GM19035 (cell line): ENCODE measurements at regions not wholly inside any gene's neighbourhood (a gene's known extent, or its start where the extent isn't known, plus 50 kb on each side); places are given as distances from the start of the nearest gene placed in this dataset.
A peak's percentile ranks its signal among the peaks of the same experiment; 100 is the strongest.
"Not testable (repeated sequence)": the region's sequence is repeated elsewhere in the genome, so short reads cannot be mapped to it uniquely, and the experiment has no call there.

ENCODE experiments used
- ATAC-seq: cut with Tn5 transposase; IDR thresholded peaks from one replicate; pipeline ENCODE4 v1.9.1; 2021; ENCODE audit not compliant: unreplicated experiment

- not testable (repeated sequence) for ATAC-seq
Measured at GRCh38 chr6:26795474-26796307, 136.1 kb upstream of the ZNF322 start.

DNA sequence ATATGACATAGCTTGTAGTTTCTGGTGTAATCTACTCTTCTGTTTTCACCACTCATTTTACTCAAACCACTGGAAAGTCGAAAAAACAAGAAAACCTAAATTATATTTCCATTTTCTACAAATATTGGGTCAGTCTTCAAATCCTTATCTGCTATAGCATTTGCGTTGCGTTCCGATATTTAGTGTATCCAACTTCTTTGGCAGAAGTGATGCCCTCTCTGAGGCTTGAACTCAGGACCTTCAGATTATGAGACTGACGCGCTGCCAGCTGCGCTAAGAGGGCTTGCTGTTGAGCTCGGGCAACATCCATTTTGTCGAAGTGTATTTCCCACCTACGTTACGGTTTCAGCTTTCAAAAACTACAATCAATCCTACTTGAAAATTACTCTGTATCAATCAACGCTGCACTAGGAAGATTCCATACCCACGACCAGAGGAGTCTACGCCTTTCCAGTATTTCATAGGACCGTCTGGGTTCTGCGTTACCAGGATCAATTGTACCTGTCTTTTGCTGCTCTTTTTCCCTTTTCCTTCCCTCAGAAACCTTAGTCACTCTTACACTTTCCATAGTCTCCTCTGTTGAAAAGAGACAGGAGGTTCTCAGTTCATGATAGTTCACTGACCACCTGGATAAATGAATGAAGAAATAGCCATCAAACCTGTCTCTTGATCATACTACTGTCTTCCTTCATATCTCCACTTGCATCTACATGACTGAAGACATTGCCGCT is 140.5 kb upstream of the ZNF322 start:
- ATAC-seq, result not testable (repeated sequence)

DNA sequence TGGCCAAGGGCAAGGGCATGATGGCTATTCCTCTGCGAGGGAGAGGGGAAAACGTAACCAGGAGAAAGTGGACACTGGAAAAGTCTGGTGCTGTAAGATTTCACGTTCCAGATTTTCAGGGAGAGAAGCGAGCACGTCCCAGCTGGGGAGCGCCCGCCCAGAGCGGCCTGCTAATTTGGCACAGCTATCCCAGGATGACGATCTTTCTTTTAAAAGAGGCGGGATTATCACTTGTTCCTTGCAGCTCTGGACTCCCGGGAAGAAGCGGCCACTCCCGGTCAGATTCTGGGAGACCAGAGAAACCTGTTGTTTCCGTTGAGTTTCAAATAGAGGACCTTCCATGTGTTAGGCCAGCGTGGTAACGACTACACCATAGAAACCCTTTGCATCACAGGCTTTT is 144.2 kb upstream of the ZNF322 start:
- ATAC-seq, result not testable (repeated sequence)

- ATAC-seq, result not testable (repeated sequence)
Measured at GRCh38 chr6:26811486-26812116, 152.1 kb upstream of the ZNF322 start.

DNA sequence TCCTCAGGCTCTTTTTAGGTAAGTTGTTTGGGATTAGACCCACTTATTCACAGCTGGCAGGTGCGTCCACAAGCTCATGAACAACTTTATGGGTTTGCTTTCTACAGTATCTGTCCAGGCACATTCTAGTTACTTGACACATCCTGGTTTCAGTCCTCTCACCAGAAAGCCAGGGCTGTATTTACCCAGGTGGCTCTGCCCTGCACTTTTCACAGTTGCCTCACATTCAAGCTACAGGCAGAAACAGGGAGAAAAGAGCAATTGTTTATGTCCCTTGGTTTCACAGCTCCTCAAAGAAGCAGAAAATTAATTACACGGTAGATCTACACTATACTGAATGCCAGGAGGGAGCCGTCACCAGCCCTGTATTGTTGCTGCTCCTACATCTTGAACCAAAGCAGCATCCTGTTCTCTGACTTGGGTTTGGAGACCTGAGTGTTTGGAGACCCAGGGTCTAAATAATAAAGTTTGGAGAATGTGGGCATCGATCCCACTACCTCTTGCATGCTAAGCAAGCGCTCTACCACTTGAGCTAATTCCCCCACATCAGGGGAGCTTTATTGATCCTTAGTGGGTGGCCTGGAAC is 159.2 kb upstream of the ZNF322 start:
- ATAC-seq, result not testable (repeated sequence)

- ATAC-seq, result not testable (repeated sequence)
Measured at GRCh38 chr6:26827965-26828364, 168.4 kb upstream of the ZNF322 start.

- ATAC-seq, result not testable (repeated sequence)
Measured at GRCh38 chr6:26829480-26829879, 169.9 kb upstream of the ZNF322 start.

GRCh38 chr6:26830992-26831391 is 171.4 kb upstream of the ZNF322 start:
- not testable (repeated sequence) for ATAC-seq

GRCh38 chr6:26835707-26836106 is 176.2 kb upstream of the ZNF322 start:
- ATAC-seq, result not testable (repeated sequence)

GRCh38 chr6:26836657-26837056 is 177.1 kb upstream of the ZNF322 start:
- not testable (repeated sequence) for ATAC-seq

GRCh38 chr6:26844823-26845222 is 185.3 kb upstream of the ZNF322 start:
- not testable (repeated sequence) for ATAC-seq

DNA sequence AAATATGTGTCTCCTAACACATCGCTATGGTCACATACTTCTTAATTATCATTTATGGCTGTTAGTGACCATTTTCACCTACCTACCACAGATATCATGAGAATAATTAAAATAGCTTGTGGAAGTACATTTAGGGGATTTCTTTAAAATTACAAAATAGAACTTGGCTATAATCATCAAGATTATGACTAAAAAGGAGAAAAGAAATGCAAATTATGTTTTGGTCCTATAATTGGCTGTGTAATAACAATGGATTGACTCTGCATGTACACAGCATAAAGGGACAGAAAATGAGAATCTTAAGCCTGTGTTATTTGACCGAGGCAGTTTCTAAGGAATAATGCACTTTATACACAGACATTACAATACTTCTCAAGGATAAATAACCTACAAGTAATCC is 197.7 kb upstream of the ZNF322 start:
- peak; percentile 72 for ATAC-seq

DNA sequence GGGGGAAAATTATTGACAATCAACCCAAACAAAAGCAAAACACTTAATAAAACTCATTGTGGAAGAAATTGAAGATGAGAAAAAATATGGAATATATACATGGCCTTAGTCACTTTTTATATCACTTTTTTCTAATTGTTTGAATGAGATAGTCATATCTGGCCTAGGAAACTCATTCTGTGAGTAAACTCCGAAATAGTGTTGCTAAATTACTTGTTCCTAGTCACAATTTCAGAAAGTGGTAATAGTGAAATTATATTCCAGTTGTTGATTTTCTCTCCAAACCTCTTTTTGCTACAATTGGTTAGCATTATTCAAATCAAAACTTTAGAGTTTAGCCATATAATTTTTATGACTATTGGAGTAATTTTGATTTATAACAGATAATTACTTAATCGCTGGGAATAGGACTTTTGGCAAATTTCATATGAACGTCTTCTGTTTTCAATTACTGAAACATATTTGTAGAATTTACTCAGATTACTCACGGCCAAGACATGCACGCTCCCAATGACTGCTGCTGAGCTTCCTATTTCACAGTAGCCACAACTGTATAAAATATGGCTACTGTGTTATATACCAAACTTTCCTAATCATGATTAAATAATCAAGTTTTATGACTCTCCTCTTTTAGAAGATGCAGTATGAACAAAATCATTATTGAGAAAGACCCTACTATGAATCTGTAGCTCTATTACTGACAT is 199.7 kb upstream of the ZNF322 start:
- not testable (repeated sequence) for ATAC-seq

DNA sequence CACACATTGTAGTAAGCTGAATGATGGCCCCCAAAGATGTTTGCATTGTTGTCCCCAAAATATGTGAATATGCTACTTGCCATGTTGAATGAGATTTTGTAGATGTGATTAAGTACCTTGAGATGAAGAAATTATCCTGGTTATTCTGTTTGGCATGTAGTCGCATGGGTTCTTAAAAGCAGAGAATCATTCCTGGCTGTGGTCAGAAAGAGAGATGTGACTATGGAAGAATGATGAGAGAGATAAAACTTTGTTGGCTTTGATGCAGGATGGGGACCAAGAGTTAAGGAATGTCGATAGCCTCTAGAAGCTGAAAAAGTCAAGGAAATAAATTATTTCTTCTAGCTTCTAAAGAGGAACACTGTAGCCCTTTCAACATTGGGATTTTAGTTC is 200.2 kb upstream of the ZNF322 start:
- not testable (repeated sequence) for ATAC-seq

- ATAC-seq, result not testable (repeated sequence)
Measured at GRCh38 chr6:26861913-26862312, 202.4 kb upstream of the ZNF322 start.

DNA sequence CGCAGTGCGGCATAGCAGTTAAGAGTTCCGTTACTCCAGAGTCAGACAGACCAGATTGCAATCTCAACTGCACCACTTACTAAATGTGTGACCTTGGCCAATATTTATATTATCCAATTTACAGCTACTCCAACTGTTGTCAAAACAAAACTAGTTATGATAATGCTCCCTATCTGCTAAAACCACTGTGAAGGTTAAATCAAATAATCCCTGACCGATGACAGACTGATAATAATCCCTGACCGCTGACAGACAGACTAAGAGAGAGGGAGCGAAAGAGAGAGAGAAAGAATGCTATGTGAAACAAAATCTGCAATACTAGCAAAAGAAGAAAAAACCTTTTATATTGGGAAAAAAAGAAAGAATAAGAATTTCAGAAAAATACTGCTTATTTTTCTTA is 204.1 kb upstream of the ZNF322 start:
- not testable (repeated sequence) for ATAC-seq

DNA sequence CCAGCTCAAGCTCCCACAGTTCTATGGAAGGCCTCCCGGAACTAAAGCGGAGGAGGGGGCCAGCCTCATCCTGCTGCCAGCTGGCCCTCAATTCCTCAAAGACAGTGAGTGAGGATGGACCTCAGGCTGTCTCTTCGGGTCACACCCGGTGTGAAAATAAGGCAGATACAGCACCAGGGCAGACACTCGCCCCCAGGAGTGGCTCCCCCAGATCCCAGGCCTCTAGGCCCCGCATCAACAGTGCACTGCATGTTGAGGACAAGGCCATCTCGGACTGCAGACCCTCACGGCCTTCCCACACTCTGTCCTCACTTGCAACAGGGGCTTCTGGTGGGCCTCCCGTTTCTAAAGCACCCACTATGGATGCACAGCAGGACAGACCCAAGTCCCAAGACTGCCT is 239.2 kb upstream of the ZNF322 start:
- ATAC-seq, result not testable (repeated sequence)

- not testable (repeated sequence) for ATAC-seq
Measured at GRCh38 chr6:26924206-26924605, 264.7 kb upstream of the ZNF322 start.

GRCh38 chr6:26928190-26928589 is 268.6 kb upstream of the ZNF322 start:
- ATAC-seq, result not testable (repeated sequence)

DNA sequence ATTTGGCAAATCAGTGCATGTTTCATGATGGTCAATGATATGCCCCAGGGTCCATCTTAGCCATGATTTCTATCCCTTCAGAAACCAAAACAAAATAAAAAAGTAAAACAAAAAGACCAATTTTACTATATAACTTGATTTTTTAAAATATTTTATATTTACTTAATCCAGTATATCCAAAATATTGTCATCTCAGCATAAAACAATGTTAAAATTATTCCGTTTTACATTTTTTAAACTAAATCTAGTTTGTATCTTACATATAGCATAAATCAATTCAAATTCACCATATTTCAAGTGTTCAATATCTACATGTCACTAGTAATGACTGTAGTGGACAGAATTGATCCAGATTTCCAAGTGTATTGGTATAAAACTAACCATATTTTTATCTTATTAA is 277.7 kb upstream of the ZNF322 start:
- ATAC-seq, result not testable (repeated sequence)

DNA sequence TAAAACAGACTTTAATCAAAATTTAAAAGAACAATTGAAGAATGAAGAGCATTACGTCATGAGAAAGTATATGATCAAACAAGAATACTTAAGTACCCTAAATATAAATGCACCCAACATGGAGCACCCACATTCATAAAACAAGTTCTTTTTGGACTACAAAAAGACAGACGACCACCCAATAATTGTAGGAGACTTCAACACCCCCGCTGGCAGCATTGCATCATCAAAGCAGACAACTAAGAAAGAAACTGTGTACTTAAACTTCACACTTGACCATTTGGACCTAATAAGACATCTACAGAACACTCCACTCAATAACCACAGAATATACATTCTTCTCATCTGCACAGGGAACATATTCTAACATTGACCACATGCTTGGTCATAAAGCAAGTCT is 291.7 kb upstream of the ZNF322 start:
- not testable (repeated sequence) for ATAC-seq
